IMR-90 (cell line): ENCODE measurements at regions not wholly inside any gene's neighbourhood (a gene's known extent, or its start where the extent isn't known, plus 50 kb on each side); places are given as distances from the start of the nearest gene placed in this dataset.

ENCODE experiments used
- ATAC-seq: fragments of 200-7000 bp; cut with Tn5 transposase; 2 replicates; pipeline ENCODE4 v1.9.1; 2020; ENCODE audit warnings: low read depth, mild to moderate bottlenecking, moderate library complexity
- BruUV-seq: library from RNA; stranded (reverse); fragments of 400-500 nt; replicated peaks from 2 replicates; lab custom pipeline; 2021; lab: Mats Ljungman, UMichigan
- CTCF ChIA-PET: fragments of 300-600 bp; formaldehyde crosslinking; extraction: SDS; loops from one replicate; lab custom pipeline; 2021; ENCODE audit warnings: antibody characterized with exemption; lab: Yijun Ruan, JAX
- POLR2A ChIA-PET: fragments of 300-600 bp; sonication (Branson Sonifier 250); formaldehyde crosslinking; loops from one replicate; lab custom pipeline; 2022; ENCODE audit warnings: antibody characterized with exemption; ENCODE audit not compliant: unreplicated experiment; lab: Charles Lee
- DNase-seq: peaks from one replicate; pipeline ENCODE4 v3.0.0; 2013
- H2AFZ ChIP-seq: replicated peaks from 2 replicates; pipeline ENCODE3; 2013; ENCODE audit warnings: low read length, mild to moderate bottlenecking; ENCODE audit not compliant: poor library complexity
- H2AK5ac ChIP-seq: 2 replicates; pipeline ENCODE4 v1.6.1; 2013; ENCODE audit warnings: low read depth, low read length, inconsistent platforms
- H2AK9ac ChIP-seq: replicated peaks from 2 replicates; pipeline ENCODE3; 2013; ENCODE audit warnings: mild to moderate bottlenecking, low read depth, low read length, moderate library complexity; ENCODE audit not compliant: poor library complexity
- H2BK120ac ChIP-seq: 2 replicates; pipeline ENCODE4 v1.6.1; 2013; ENCODE audit warnings: low read depth, low read length, inconsistent platforms
- H2BK15ac ChIP-seq: 3 replicates; pipeline ENCODE4 v1.6.1; 2013; ENCODE audit warnings: low read depth, low read length, inconsistent platforms
- H2BK20ac ChIP-seq: 2 replicates; pipeline ENCODE4 v1.6.1; 2013; ENCODE audit warnings: low read depth, mild to moderate bottlenecking, inconsistent platforms, low read length, moderate library complexity
- H2BK5ac ChIP-seq: 2 replicates; pipeline ENCODE4 v1.6.1; 2013; ENCODE audit warnings: mild to moderate bottlenecking, low read depth, low read length, inconsistent platforms; ENCODE audit not compliant: poor library complexity, severe bottlenecking
- H3K14ac ChIP-seq: replicated peaks from 2 replicates; pipeline ENCODE4 v1.6.1; 2013; ENCODE audit warnings: low read depth, low read length, inconsistent platforms
- H3K18ac ChIP-seq: 2 replicates; pipeline ENCODE4 v1.6.1; 2013; ENCODE audit warnings: low read depth, low read length, control low read depth
- H3K23ac ChIP-seq: 2 replicates; pipeline ENCODE4 v1.6.1; 2013; ENCODE audit warnings: low read depth, low read length, inconsistent platforms
- H3K27ac ChIP-seq: 2 replicates; pipeline ENCODE4 v1.5.1; 2013; ENCODE audit warnings: mild to moderate bottlenecking, control low read depth, low read length; ENCODE audit not compliant: insufficient read depth
- H3K27me3 ChIP-seq: 2 replicates; pipeline ENCODE4 v1.6.1; 2013; ENCODE audit warnings: low read length; ENCODE audit not compliant: control insufficient read depth, insufficient read depth
- H3K36me3 ChIP-seq: 2 replicates; pipeline ENCODE4 v1.6.1; 2013; ENCODE audit warnings: low read length, mixed read lengths; ENCODE audit not compliant: control insufficient read depth, insufficient read depth
- H3K4ac ChIP-seq: 2 replicates; pipeline ENCODE4 v1.6.1; 2013; ENCODE audit warnings: low read depth, low read length, inconsistent platforms
- H3K4me1 ChIP-seq: 2 replicates; pipeline ENCODE4 v1.6.1; 2013; ENCODE audit warnings: low read length, mixed read lengths; ENCODE audit not compliant: control insufficient read depth, insufficient read depth
- H3K4me2 ChIP-seq: 2 replicates; pipeline ENCODE4 v1.6.1; 2013; ENCODE audit warnings: low read depth, mild to moderate bottlenecking, control low read depth, low read length, moderate library complexity
- H3K4me3 ChIP-seq: 2 replicates; pipeline ENCODE4 v1.5.1; 2013; ENCODE audit warnings: low read depth, mild to moderate bottlenecking, control low read depth, low read length, moderate library complexity; ENCODE audit not compliant: insufficient read depth
- H3K56ac ChIP-seq: 2 replicates; pipeline ENCODE4 v1.6.1; 2013; ENCODE audit warnings: low read length, inconsistent platforms; ENCODE audit not compliant: insufficient read depth; ENCODE audit errors: extremely low read depth
- H3K79me1 ChIP-seq, 2 experiments: 2 replicates each; pipeline ENCODE4 v1.6.1; 2013; ENCODE audit warnings: low read length in 2 of 2, inconsistent platforms in 1 of 2, low read depth in 1 of 2
- H3K9ac ChIP-seq: 2 replicates; pipeline ENCODE4 v1.6.1; 2013; ENCODE audit warnings: low read depth, low read length, control low read depth
- H3K9me1 ChIP-seq: 2 replicates; pipeline ENCODE4 v1.6.1; 2013; ENCODE audit warnings: low read length, inconsistent platforms; ENCODE audit not compliant: insufficient read depth
- H3K9me3 ChIP-seq: 2 replicates; pipeline ENCODE4 v1.6.1; 2013; ENCODE audit warnings: low read length; ENCODE audit not compliant: control insufficient read depth, insufficient read depth
- H4K20me1 ChIP-seq: 2 replicates; pipeline ENCODE4 v1.6.1; 2013; ENCODE audit warnings: low read length, inconsistent platforms; ENCODE audit not compliant: insufficient read depth
- H4K5ac ChIP-seq: 2 replicates; pipeline ENCODE4 v1.6.1; 2013; ENCODE audit warnings: mild to moderate bottlenecking, low read depth, low read length, control low read depth
- H4K8ac ChIP-seq, 2 experiments: 2 replicates each; pipeline ENCODE4 v1.6.1; 2013; ENCODE audit warnings: low read depth in 2 of 2, low read length in 2 of 2, control low read depth in 1 of 2, inconsistent platforms in 1 of 2
- H4K91ac ChIP-seq: 2 replicates; pipeline ENCODE4 v1.6.1; 2013; ENCODE audit warnings: low read depth, low read length, inconsistent platforms; ENCODE audit not compliant: insufficient read depth
- CHD1 ChIP-seq: IDR thresholded peaks from 2 replicates; pipeline ENCODE4 v1.6.1; 2012; ENCODE audit warnings: low read depth, low read length, improper control_type of control experiment
- ELK1 ChIP-seq: fragments of 150-350 bp; IDR thresholded peaks from 2 replicates; pipeline ENCODE4 v1.6.1; 2016; ENCODE audit warnings: low read depth, mild to moderate bottlenecking, low read length, moderate library complexity, borderline replicate concordance
- FOS ChIP-seq: fragments of 150-350 bp; IDR thresholded peaks from 2 replicates; pipeline ENCODE4 v1.6.1; 2016; ENCODE audit warnings: low read depth, low read length
- MAFK ChIP-seq: IDR thresholded peaks from 2 replicates; pipeline ENCODE4 v1.6.1; 2012; ENCODE audit warnings: low read depth, low read length, improper control_type of control experiment
- MXI1 ChIP-seq: IDR thresholded peaks from 2 replicates; pipeline ENCODE4 v1.6.1; 2012; ENCODE audit warnings: low read depth, mild to moderate bottlenecking, low read length, moderate library complexity, borderline replicate concordance
- RFX5 ChIP-seq: IDR thresholded peaks from 2 replicates; pipeline ENCODE4 v1.8.0; 2012; ENCODE audit warnings: low read depth, mild to moderate bottlenecking, low read length, moderate library complexity
- USF2 ChIP-seq: fragments of 150-350 bp; IDR thresholded peaks from 2 replicates; pipeline ENCODE4 v1.6.1; 2017; ENCODE audit warnings: mild to moderate bottlenecking, antibody characterized with exemption, low read length, low read depth
- dilution Hi-C: fragments of 300-500 bp; cut with HindIII; formaldehyde crosslinking; loops from one replicate; pipeline ENCODE4 v1.14.3; 2018; ENCODE audit warnings: low sequenced_read_pairs; ENCODE audit not compliant: unreplicated experiment
- in situ Hi-C: fragments of 300-500 bp; cut with MboI; formaldehyde crosslinking; loops from 3 replicates; pipeline ENCODE4 v1.14.3; 2019; ENCODE audit warnings: low sequenced_read_pairs, inconsistent platforms, mixed read lengths
- intact Hi-C: fragments of 100-400 bp; cut with micrococcal nuclease; formaldehyde crosslinking; loops from 2 replicates; pipeline ENCODE4 v1.10.0; 2022
- TF ChIP-seq, protein P1 (sequence below): conservative IDR thresholded peaks from 2 replicates; pipeline ENCODE4 v1.5.1; 2012; ENCODE audit warnings: mild to moderate bottlenecking, low read depth, low read length, improper control_type of control experiment

- Histone ChIP-seq H2AK5ac (no peak overlapping the region), H3K4me2 (no peak overlapping the region), H3K27me3 (no peaks in the 10 kb centered on the region), H4K5ac (no peak overlapping the region), H3K4ac (no peak overlapping the region), H2BK5ac (no peak overlapping the region), H2AFZ (no peak overlapping the region), H3K9me1 (no peaks in the 10 kb centered on the region), H4K20me1 (no peaks in the 10 kb centered on the region), H3K9ac (no peak overlapping the region), H3K14ac (no peak overlapping the region), H3K36me3 (no peaks in the 10 kb centered on the region), H2BK120ac (no peak overlapping the region), H2BK20ac (no peak overlapping the region), H3K4me1 (no peaks in the 10 kb centered on the region), H3K56ac (no peak overlapping the region), H4K8ac (no peak overlapping the region), H3K18ac (no peak overlapping the region), H3K79me1 (no peaks in the 10 kb centered on the region), H3K23ac (no peak overlapping the region), H2BK15ac (no peak overlapping the region), H3K27ac (no peak overlapping the region), H3K4me3 (no peak overlapping the region), H4K91ac (no peak overlapping the region), H3K9me3 (peaks cover 7% of the 10 kb centered on the region), H2AK9ac (no peak overlapping the region)
- CTCF ChIA-PET, result no interaction called here
- TF ChIP-seq RFX5 (no peak), MXI1 (no peak), CHD1 (no peak), ELK1 (no peak), FOS (no peak), USF2 (no peak), MAFK (no peak)
- TF ChIP-seq, protein P1, sequence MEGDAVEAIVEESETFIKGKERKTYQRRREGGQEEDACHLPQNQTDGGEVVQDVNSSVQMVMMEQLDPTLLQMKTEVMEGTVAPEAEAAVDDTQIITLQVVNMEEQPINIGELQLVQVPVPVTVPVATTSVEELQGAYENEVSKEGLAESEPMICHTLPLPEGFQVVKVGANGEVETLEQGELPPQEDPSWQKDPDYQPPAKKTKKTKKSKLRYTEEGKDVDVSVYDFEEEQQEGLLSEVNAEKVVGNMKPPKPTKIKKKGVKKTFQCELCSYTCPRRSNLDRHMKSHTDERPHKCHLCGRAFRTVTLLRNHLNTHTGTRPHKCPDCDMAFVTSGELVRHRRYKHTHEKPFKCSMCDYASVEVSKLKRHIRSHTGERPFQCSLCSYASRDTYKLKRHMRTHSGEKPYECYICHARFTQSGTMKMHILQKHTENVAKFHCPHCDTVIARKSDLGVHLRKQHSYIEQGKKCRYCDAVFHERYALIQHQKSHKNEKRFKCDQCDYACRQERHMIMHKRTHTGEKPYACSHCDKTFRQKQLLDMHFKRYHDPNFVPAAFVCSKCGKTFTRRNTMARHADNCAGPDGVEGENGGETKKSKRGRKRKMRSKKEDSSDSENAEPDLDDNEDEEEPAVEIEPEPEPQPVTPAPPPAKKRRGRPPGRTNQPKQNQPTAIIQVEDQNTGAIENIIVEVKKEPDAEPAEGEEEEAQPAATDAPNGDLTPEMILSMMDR, result no peak
- POLR2A ChIA-PET, result no interaction called here
- intact Hi-C loops, result no loop called here
- no TSS peak for BruUV-seq
- DNase-seq, result no peak
- dilution Hi-C loops, result no loop called here
- ATAC-seq, result no peak
- in situ Hi-C loops, result no loop called here
These were observed 968.5 kb upstream of the CELF4 start for GRCh38 chr18:38534073-38534472.
